Keratinocyte (primary cell): ENCODE measurements at regions not wholly inside any gene's neighbourhood (a gene's known extent, or its start where the extent isn't known, plus 50 kb on each side); places are given as distances from the start of the nearest gene placed in this dataset.

Experiments
- DNase-seq: peaks from one replicate; pipeline ENCODE4 v3.0.0-alpha.2; 2011; ENCODE audit warnings: low read depth, missing footprints, low spot score
- FAIRE-seq: peaks from 2 replicates; lab custom pipeline; 2011; peaks lifted over from hg19 to GRCh38; lab: Jason Lieb, UNC
- H2AFZ ChIP-seq: 2 replicates; pipeline ENCODE4 v1.6.0; 2012; ENCODE audit warnings: low read length, control low read depth, inconsistent platforms; ENCODE audit not compliant: control insufficient read depth
- H3K27ac ChIP-seq: 2 replicates; pipeline ENCODE4 v1.5.1; 2011; ENCODE audit warnings: low read length; ENCODE audit not compliant: control insufficient read depth, insufficient read depth
- H3K27me3 ChIP-seq: 3 replicates; pipeline ENCODE4 v1.6.0; 2011; ENCODE audit warnings: low read length; ENCODE audit not compliant: control insufficient read depth, insufficient read depth; ENCODE audit errors: extremely low read depth
- H3K36me3 ChIP-seq, 2 experiments: 2 replicates in 1 of 2; 3 replicates in 1 of 2; pipeline ENCODE4 v1.5.1; 2011; ENCODE audit warnings: low read length in 2 of 2, mild to moderate bottlenecking in 1 of 2; ENCODE audit not compliant: control insufficient read depth in 2 of 2, insufficient read depth in 2 of 2; ENCODE audit errors: extremely low read depth in 1 of 2
- H3K4me1 ChIP-seq: 3 replicates; pipeline ENCODE4 v1.5.1; 2011; ENCODE audit warnings: low read length; ENCODE audit not compliant: control insufficient read depth, insufficient read depth; ENCODE audit errors: extremely low read depth
- H3K4me2 ChIP-seq: 3 replicates; pipeline ENCODE4 v1.6.0; 2011; ENCODE audit warnings: low read depth, low read length; ENCODE audit not compliant: control insufficient read depth, insufficient read depth; ENCODE audit errors: extremely low read depth
- H3K4me3 ChIP-seq, 3 experiments: fragments of 200-600 bp in 1 of 3; sonication (generic) in 1 of 3; 2 replicates in 2 of 3; 3 replicates in 1 of 3; pipeline ENCODE4 v1.5.1; 2011 to 2016; ENCODE audit warnings: low read length in 3 of 3, mild to moderate bottlenecking in 3 of 3, control low read depth in 2 of 3, inconsistent platforms in 1 of 3, low read depth in 1 of 3, mixed read lengths in 1 of 3, mixed run types in 1 of 3, moderate library complexity in 1 of 3; ENCODE audit not compliant: control insufficient read depth in 2 of 3, insufficient read depth in 2 of 3; ENCODE audit errors: extremely low read depth in 1 of 3
- H3K79me2 ChIP-seq: 2 replicates; pipeline ENCODE4 v1.6.0; 2012; ENCODE audit warnings: low read length; ENCODE audit not compliant: control insufficient read depth, insufficient read depth
- H3K9ac ChIP-seq: 3 replicates; pipeline ENCODE4 v1.6.0; 2011; ENCODE audit warnings: low read length; ENCODE audit not compliant: control insufficient read depth, insufficient read depth; ENCODE audit errors: extremely low read depth
- H3K9me1 ChIP-seq: 3 replicates; pipeline ENCODE4 v1.6.0; 2011; ENCODE audit warnings: low read length; ENCODE audit not compliant: control insufficient read depth, insufficient read depth; ENCODE audit errors: extremely low read depth
- H3K9me3 ChIP-seq: 2 replicates; pipeline ENCODE4 v1.5.1; 2012; ENCODE audit warnings: low read depth, low read length; ENCODE audit not compliant: control insufficient read depth
- H4K20me1 ChIP-seq: 3 replicates; pipeline ENCODE4 v1.6.0; 2011; ENCODE audit warnings: low read length; ENCODE audit not compliant: control insufficient read depth, insufficient read depth; ENCODE audit errors: extremely low read depth
- EZH2 ChIP-seq: IDR thresholded peaks from one replicate; pipeline ENCODE4 v1.6.1; 2012; ENCODE audit warnings: inconsistent platforms, mild to moderate bottlenecking, low read length, moderate library complexity
- dilution Hi-C: fragments of 300-500 bp; cut with MboI; formaldehyde crosslinking; loops from one replicate; pipeline ENCODE4 v1.7.0; 2020; ENCODE audit warnings: low sequenced_read_pairs; ENCODE audit not compliant: extremely low pct_ligation_motif_present
- TF ChIP-seq, protein P1 (sequence below), 3 experiments: IDR thresholded peaks in 1 of 3; conservative IDR thresholded peaks in 1 of 3; optimal IDR thresholded peaks in 1 of 3; 2 replicates in 2 of 3; 3 replicates in 1 of 3; pipeline versions ENCODE3 to v1.5.1; 2011; ENCODE audit warnings: low read length in 3 of 3, mild to moderate bottlenecking in 3 of 3, moderate library complexity in 2 of 3, control low read depth in 1 of 3, inconsistent platforms in 1 of 3; ENCODE audit not compliant: insufficient read depth in 2 of 3; ENCODE audit errors: extremely low read depth in 1 of 3

GRCh38 chr14:87122166-87122565, 870.8 kb downstream of the GALC start:
- no peaks in the 10 kb centered on the region for H3K36me3 ChIP-seq
- no peaks in the 10 kb centered on the region for H3K4me1 ChIP-seq
- no peaks in the 10 kb centered on the region for H3K9me3 ChIP-seq
- H2AFZ ChIP-seq = no peak overlapping the region
- no peaks in the 10 kb centered on the region for H3K27me3 ChIP-seq
- H3K79me2 ChIP-seq = no peaks in the 10 kb centered on the region
- DNase-seq (no peak), FAIRE-seq (no peak)
- no peak overlapping the region for H3K9ac ChIP-seq
- H3K4me2 ChIP-seq = no peak overlapping the region
- no peak overlapping the region for H3K4me3 ChIP-seq
- dilution Hi-C loops = no loop called here
- no peaks in the 10 kb centered on the region for H4K20me1 ChIP-seq
- H3K9me1 ChIP-seq = no peaks in the 10 kb centered on the region
- TF ChIP-seq, protein P1, sequence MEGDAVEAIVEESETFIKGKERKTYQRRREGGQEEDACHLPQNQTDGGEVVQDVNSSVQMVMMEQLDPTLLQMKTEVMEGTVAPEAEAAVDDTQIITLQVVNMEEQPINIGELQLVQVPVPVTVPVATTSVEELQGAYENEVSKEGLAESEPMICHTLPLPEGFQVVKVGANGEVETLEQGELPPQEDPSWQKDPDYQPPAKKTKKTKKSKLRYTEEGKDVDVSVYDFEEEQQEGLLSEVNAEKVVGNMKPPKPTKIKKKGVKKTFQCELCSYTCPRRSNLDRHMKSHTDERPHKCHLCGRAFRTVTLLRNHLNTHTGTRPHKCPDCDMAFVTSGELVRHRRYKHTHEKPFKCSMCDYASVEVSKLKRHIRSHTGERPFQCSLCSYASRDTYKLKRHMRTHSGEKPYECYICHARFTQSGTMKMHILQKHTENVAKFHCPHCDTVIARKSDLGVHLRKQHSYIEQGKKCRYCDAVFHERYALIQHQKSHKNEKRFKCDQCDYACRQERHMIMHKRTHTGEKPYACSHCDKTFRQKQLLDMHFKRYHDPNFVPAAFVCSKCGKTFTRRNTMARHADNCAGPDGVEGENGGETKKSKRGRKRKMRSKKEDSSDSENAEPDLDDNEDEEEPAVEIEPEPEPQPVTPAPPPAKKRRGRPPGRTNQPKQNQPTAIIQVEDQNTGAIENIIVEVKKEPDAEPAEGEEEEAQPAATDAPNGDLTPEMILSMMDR (optimal IDR thresholded peaks at IDR 0.05 in 1 of 3, IDR thresholded peaks at IDR 0.05 in 1 of 3, conservative IDR thresholded peaks at IDR 0.05 in 1 of 3; ENCODE audit: extremely low read depth in 1 of 3, insufficient read depth in 2 of 3, low read length in 3 of 3) = no peak
- no peak overlapping the region for H3K27ac ChIP-seq

DNA sequence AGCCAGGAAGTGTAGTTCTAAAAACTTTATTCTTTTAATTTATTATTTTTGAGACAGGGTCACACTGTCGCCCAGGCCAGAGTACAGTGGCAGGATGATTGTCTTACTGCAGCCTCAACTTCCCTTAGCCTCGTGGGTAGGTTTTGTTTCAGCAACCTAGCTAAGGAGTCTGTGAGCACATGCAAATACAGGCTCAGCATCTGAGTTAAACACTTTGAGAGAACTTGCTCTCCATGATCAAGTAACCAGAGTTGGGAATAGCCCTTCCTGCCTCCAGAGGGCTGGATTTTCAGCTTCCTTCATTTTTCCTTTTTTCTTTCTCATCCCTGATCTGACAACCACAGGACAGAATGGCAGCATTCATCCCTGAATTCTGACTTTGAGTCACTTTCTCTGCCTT, 871.3 kb downstream of the GALC start:
- no peak overlapping the region for H3K4me2 ChIP-seq
- no peak for DNase-seq
- FAIRE-seq = no peak

More for the DNA sequence above, 871.3 kb downstream of the GALC start:
- H3K79me2 ChIP-seq = no peaks in the 10 kb centered on the region
- no peak overlapping the region for H3K27ac ChIP-seq
- H3K36me3 ChIP-seq = no peaks in the 10 kb centered on the region
- H3K27me3 ChIP-seq = no peaks in the 10 kb centered on the region
- H3K9me1 ChIP-seq = no peaks in the 10 kb centered on the region
- H3K9me3 ChIP-seq = no peaks in the 10 kb centered on the region
- TF ChIP-seq EZH2 = no peak
- TF ChIP-seq, protein P1 (optimal IDR thresholded peaks at IDR 0.05 in 1 of 3, IDR thresholded peaks at IDR 0.05 in 1 of 3, conservative IDR thresholded peaks at IDR 0.05 in 1 of 3; ENCODE audit: extremely low read depth in 1 of 3, insufficient read depth in 2 of 3, low read length in 3 of 3) = no peak
- dilution Hi-C loops = no loop called here
- no peak overlapping the region for H3K4me3 ChIP-seq
- no peaks in the 10 kb centered on the region for H3K4me1 ChIP-seq
- H2AFZ ChIP-seq = peak overlapping the region; percentile 16
- no peak overlapping the region for H3K9ac ChIP-seq
- H4K20me1 ChIP-seq = no peaks in the 10 kb centered on the region
